ENCODE measurements at regions not wholly inside any gene's neighbourhood (a gene's known extent, or its start where the extent isn't known, plus 50 kb on each side); places are given as distances from the start of the nearest gene placed in this dataset.

DNA sequence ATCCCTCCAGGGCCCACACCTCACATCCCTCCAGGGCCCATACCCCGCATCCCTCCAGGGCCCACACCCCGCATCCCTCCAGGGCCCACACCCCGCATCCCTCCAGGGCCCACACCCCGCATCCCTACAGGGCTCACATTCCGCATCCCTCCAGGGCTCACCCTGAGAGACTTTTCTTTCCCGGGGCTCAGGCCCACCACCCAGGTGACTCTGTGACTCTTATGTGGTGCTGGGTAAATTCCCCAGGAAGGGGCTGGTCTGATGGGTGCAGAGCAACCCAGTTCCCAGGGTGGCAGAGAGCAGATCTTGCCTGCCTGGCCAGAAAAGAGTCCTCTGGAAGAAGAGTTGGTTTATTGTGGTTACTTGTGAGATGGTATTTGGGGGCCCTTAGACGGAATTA lies 290.7 kb downstream of the TCERG1L start:
- no peak for TF ChIP-seq EZH2 (IDR thresholded peaks at IDR 0.05; ENCODE audit: insufficient read depth, poor library complexity, severe bottlenecking)
- no peak for TF ChIP-seq EZH2phosphoT487 (IDR thresholded peaks at IDR 0.05; ENCODE audit: insufficient read depth, low read depth)

Measured in GM23248 (cell line).